GM12891 (cell line): ENCODE measurements at regions not wholly inside any gene's neighbourhood (a gene's known extent, or its start where the extent isn't known, plus 50 kb on each side); places are given as distances from the start of the nearest gene placed in this dataset.

Source experiments
- POLR2A ChIP-seq: IDR thresholded peaks from 2 replicates; pipeline ENCODE4 v1.6.1; 2011; ENCODE audit warnings: low read depth, low read length, control low read depth
- POLR2AphosphoS5 ChIP-seq: IDR thresholded peaks from 2 replicates; pipeline ENCODE4 v1.6.1; 2011; ENCODE audit warnings: low read depth, low read length, control low read depth

DNA sequence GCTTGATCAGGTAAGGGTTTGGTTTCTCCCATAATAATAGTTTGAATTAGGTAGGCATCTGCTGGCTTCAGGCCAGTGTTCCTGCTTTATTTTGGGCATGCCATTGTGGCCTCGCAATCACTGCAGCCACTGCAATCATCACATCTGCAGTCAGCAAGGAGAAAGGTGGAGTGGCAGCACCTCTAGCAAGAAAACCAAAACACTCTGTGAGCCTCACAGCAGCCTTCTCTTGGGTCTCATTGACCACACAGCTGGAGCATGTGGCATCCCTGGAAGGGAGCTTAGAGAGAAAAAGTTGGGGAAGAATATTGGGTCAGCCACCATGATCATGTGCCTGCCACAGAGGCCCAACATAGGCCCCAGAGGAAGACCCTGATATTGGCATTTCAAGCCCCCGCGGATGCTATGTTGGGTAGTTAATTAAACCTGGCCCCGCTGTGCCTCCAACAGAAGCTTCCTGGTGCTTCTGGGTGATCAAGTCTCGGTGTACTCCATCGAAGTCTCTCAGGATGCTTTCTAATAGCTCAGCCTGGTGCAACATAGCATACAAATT, 158.0 kb upstream of the UBE2E1 start:
- TF ChIP-seq POLR2A (no peak), POLR2AphosphoS5 (no peak)
